Heart left ventricle (tissue), 13 donors: ENCODE measurements at regions not wholly inside any gene's neighbourhood (a gene's known extent, or its start where the extent isn't known, plus 50 kb on each side); places are given as distances from the start of the nearest gene placed in this dataset.

ENCODE experiments used
- POLR2A ChIP-seq, 2 donors: fragments of 450-650 bp; IDR thresholded peaks; one replicate each; pipeline ENCODE4 v1.6.1; 2017; ENCODE audit warnings: antibody characterized with exemption in 2 of 2, mild to moderate bottlenecking in 2 of 2, moderate library complexity in 2 of 2
- TF ChIP-seq, protein P1 (sequence below), 12 donors: fragments of 200-600 bp; sonication (generic) in 4 of 12; IDR thresholded peaks; one replicate each; pipeline versions ENCODE4 v1.5.0 to v1.8.0; 2018 to 2022; ENCODE audit warnings: antibody characterized with exemption in 12 of 12, mild to moderate bottlenecking in 5 of 12
- donor health status: ischemic (EF 13 %, LVEDD 7.1; RV severe dilation, severe dysfunction).
- donor health status: DM: no; HTN: yes; CAD: no.
- donor health status: DM: no; HTN: no; CAD: no.
- donor health status: ischemic (EF 25% LVEDD 6.9; RV normal size, moderate dysfunction).
- donor health status: ischemic (EF 25% LVEDD 5.7; RV mildly dilated, moderate dysfunction).
- donor health status: ischemic (EF 35%, LVEDD 5.7; RV mildly dilated, moderate dysfunction).
- donor health status: nonischemic (EF 11% LVEDD 7.7; RV severe dilation, severe dysfunction).
- donor health status: DM: yes; HTN: yes; CAD: no.
- donor health status: PGD.
- donor health status: ischemic (EF 29% LVEDD 5.4; RV normal size, mild dysfunction).
- donor health status: nonischemic (EF 23%, LVEDD 6.1; RV moderate dilation, normal function).

DNA sequence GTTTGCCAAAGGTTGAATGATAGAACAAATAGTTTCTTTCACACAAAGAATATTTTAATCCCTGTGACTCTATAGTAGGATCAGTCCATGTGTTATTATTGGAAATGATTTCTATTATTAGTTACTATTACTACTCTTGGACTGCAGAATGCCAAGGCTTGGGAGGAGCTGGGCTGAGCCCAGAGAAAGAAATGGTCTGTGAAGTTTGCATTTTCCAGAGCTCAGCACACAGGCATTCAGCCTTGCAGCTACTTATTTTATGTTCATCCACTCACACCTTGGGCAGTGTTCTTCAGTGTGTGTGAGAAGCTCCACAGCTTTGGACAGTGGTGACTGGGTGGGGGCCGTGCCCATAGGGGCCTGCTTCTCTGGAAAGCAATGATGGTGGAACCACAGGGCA is 583.1 kb downstream of the CCDC171 start:
- no peak for TF ChIP-seq POLR2A (IDR thresholded peaks at IDR 0.05)
- TF ChIP-seq, protein P1, sequence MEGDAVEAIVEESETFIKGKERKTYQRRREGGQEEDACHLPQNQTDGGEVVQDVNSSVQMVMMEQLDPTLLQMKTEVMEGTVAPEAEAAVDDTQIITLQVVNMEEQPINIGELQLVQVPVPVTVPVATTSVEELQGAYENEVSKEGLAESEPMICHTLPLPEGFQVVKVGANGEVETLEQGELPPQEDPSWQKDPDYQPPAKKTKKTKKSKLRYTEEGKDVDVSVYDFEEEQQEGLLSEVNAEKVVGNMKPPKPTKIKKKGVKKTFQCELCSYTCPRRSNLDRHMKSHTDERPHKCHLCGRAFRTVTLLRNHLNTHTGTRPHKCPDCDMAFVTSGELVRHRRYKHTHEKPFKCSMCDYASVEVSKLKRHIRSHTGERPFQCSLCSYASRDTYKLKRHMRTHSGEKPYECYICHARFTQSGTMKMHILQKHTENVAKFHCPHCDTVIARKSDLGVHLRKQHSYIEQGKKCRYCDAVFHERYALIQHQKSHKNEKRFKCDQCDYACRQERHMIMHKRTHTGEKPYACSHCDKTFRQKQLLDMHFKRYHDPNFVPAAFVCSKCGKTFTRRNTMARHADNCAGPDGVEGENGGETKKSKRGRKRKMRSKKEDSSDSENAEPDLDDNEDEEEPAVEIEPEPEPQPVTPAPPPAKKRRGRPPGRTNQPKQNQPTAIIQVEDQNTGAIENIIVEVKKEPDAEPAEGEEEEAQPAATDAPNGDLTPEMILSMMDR (IDR thresholded peaks at IDR 0.05): no peak
